ENCODE measurements at regions not wholly inside any gene's neighbourhood (a gene's known extent, or its start where the extent isn't known, plus 50 kb on each side); places are given as distances from the start of the nearest gene placed in this dataset.
A peak's percentile ranks its signal among the peaks of the same experiment; 100 is the strongest.

DNA sequence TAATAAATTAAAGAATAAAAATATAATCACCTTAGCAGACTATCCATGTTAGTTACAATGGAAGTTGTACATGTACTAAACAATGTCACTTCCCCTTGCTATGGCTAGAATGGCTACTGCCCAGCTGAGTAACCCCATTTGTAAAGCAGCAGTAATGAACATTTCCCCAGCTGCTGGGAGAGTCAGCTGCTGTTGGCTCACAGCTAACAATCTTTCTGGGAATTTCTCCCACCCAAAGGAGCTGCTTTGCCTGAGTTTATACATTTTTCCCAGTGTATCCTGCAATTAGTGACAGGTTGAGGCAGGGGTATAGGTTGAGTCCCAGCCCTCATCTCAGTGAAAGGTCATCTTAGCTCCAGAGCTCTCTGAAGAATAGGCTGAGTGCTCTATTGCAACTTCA lies 665.6 kb upstream of the KLHL29 start:
- Histone ChIP-seq H3K9me2 (replicated peaks; ENCODE audit: insufficient read depth, low read length) (no peaks in the 10 kb centered on the region), H4K20me1 (ENCODE audit: insufficient read depth, low read depth, low read length) (no peaks in the 10 kb centered on the region), H2AFZ (ENCODE audit: low read length) (no peak overlapping the region), H3K27ac (ENCODE audit: low read length) (no peak overlapping the region), H3K9me3 (ENCODE audit: low read length) (peaks cover 6% of the 10 kb centered on the region; the same call in 1 of the 2 replicates), H3K4me1 (ENCODE audit: low read length) (peaks cover 13% of the 10 kb centered on the region), H3K27me3 (ENCODE audit: low read length) (no peaks in the 10 kb centered on the region), H3K4me3 (ENCODE audit: low read length) (no peak overlapping the region), H3K79me2 (ENCODE audit: low read length) (no peaks in the 10 kb centered on the region), H3K4me2 (ENCODE audit: low read depth, low read length, poor library complexity, severe bottlenecking) (no peak overlapping the region), H3K9ac (ENCODE audit: low read length) (no peak overlapping the region), H3K36me3 (ENCODE audit: insufficient read depth, low read length) (no peaks in the 10 kb centered on the region)
- DNase-seq, result no peak

DNA sequence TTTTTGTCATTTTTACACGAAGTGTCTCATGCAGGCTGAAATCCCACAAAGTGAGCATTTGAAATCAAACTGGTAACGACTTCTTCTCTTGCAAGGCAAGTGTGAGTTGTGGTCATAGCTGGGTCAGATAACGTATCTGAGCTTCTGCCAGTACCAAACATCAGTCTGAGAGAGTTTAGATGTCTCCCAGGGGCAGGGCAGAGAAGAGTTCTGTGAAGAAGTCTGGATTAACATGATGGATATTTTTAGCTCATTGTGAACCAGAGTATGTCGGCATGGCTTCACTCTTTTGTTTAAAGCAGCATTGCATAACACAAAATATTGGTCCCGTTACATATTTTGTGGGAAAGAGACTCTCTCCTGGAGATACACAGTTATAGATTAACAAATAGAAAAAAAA lies 655.5 kb upstream of the KLHL29 start:
- Histone ChIP-seq H3K79me2 (ENCODE audit: low read length) (no peaks in the 10 kb centered on the region), H2AFZ (ENCODE audit: low read length) (peak overlapping the region; percentile 79), H3K36me3 (ENCODE audit: insufficient read depth, low read length) (no peaks in the 10 kb centered on the region), H3K27ac (ENCODE audit: low read length) (no peak overlapping the region), H3K9me3 (ENCODE audit: low read length) (0 out of 2 replicates have a peak, but pooled peaks cover 3% of the 10 kb centered on the region), H3K9ac (ENCODE audit: low read length) (no peak overlapping the region), H4K20me1 (ENCODE audit: insufficient read depth, low read depth, low read length) (no peaks in the 10 kb centered on the region), H3K4me2 (ENCODE audit: low read depth, low read length, poor library complexity, severe bottlenecking) (peak overlapping the region; percentile 50), H3K27me3 (ENCODE audit: low read length) (no peaks in the 10 kb centered on the region), H3K9me2 (replicated peaks; ENCODE audit: insufficient read depth, low read length) (no peaks in the 10 kb centered on the region), H3K4me3 (ENCODE audit: low read length) (peak overlapping the region; percentile 30; the same call in 1 of the 2 replicates), H3K4me1 (ENCODE audit: low read length) (peaks cover 10% of the 10 kb centered on the region)
- peak; percentile 65 for DNase-seq

DNA sequence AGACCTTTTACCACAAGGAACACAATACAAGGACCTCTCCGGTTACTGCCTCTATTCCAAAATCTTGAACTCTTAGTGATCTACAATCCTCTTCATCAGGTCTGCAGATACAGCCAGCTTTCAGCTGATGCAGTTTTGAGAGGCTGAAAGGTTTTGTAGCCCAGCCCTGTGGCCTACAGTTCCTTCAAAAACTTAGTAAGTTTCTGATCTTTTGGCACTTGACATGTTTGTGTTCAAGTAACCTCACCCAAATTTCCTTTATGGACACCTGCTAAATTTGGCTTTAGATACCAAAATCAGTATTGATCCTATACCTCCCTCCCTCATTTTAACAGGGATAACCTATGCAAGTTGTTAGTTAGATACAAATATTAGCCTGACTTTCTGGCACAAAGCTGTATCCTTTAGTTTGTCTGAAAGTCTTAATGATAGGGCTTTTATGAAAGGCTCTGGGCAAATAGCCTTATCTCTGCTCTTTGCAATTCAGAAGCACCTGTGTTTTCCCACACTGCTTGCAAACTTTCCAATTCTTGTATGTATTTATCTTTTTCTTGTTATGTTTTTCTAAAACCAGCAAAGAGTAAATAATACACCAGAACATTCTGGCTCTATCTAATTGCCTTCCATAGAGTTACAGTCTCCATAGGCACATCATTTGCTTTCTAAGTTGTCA lies 650.5 kb upstream of the KLHL29 start:
- no peaks in the 10 kb centered on the region for H3K9me3 ChIP-seq (ENCODE audit: low read length)
- H3K27ac ChIP-seq (ENCODE audit: low read length), result no peak overlapping the region
- H3K79me2 ChIP-seq (ENCODE audit: low read length), result no peaks in the 10 kb centered on the region
- no peak overlapping the region for H3K4me3 ChIP-seq (ENCODE audit: low read length)
- DNase-seq, result no peak
- no peaks in the 10 kb centered on the region for H3K27me3 ChIP-seq (ENCODE audit: low read length)
- no peak overlapping the region for H3K4me2 ChIP-seq (ENCODE audit: low read depth, low read length, poor library complexity, severe bottlenecking)
- no peak overlapping the region for H3K9ac ChIP-seq (ENCODE audit: low read length)
- H3K4me1 ChIP-seq (ENCODE audit: low read length), result peaks cover 11% of the 10 kb centered on the region
- H3K9me2 ChIP-seq (replicated peaks; ENCODE audit: insufficient read depth, low read length), result no peaks in the 10 kb centered on the region
- H4K20me1 ChIP-seq (ENCODE audit: insufficient read depth, low read depth, low read length), result no peaks in the 10 kb centered on the region
- no peak overlapping the region for H2AFZ ChIP-seq (ENCODE audit: low read length)
- no peaks in the 10 kb centered on the region for H3K36me3 ChIP-seq (ENCODE audit: insufficient read depth, low read length)

DNA sequence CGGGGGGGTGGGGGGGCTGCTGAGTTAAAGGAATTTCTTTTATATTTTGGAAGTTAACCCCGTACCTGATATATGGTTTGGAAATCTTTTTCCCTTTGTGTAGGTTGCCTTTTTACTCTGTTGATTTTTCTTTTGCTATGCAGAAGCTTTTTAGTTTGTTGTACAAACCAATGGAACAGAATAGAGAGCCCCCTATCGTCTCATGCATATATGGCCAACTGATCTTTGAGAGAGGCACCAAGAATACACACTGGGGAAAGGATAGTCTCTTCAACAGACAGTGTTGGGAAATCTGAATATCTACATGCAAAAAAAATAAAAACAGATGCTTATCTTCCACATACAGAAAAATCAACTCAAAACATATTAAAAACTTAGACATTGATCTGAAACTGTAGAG lies 647.8 kb upstream of the KLHL29 start:
- no peak overlapping the region for H3K4me3 ChIP-seq (ENCODE audit: low read length)
- H3K27ac ChIP-seq (ENCODE audit: low read length), result no peak overlapping the region
- no peak overlapping the region for H3K4me2 ChIP-seq (ENCODE audit: low read depth, low read length, poor library complexity, severe bottlenecking)
- peaks cover 5% of the 10 kb centered on the region; the same call in 1 of the 2 replicates for H3K4me1 ChIP-seq (ENCODE audit: low read length)
- no peak overlapping the region for H3K9ac ChIP-seq (ENCODE audit: low read length)
- no peaks in the 10 kb centered on the region for H3K36me3 ChIP-seq (ENCODE audit: insufficient read depth, low read length)
- no peaks in the 10 kb centered on the region for H3K9me3 ChIP-seq (ENCODE audit: low read length)
- no peaks in the 10 kb centered on the region for H3K79me2 ChIP-seq (ENCODE audit: low read length)
- H3K9me2 ChIP-seq (replicated peaks; ENCODE audit: insufficient read depth, low read length), result no peaks in the 10 kb centered on the region
- no peaks in the 10 kb centered on the region for H4K20me1 ChIP-seq (ENCODE audit: insufficient read depth, low read depth, low read length)
- H3K27me3 ChIP-seq (ENCODE audit: low read length), result no peaks in the 10 kb centered on the region
- peak; percentile 77 for DNase-seq
- H2AFZ ChIP-seq (ENCODE audit: low read length), result no peak overlapping the region

DNA sequence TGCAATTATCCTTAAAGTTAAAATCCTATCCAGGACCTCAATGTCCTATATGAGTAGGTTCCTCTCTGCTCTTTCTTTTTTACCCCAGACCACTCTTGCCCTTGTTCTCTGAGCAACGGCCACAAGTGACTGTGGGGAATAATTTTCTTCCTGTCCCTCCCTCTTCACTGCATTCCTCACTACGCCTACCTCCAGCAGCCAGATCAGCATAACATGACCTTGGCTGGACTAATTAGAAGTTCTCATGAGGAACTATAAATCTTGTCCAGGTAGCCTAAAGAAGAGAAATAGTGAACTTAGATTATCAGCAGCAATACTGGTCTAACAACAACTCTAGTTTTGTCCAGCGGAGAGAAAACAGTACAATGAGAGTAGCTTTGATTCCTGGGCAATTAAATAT lies 643.8 kb upstream of the KLHL29 start:
- H3K4me3 ChIP-seq (ENCODE audit: low read length), result no peak overlapping the region
- H3K9me2 ChIP-seq (replicated peaks; ENCODE audit: insufficient read depth, low read length), result no peaks in the 10 kb centered on the region
- H3K36me3 ChIP-seq (ENCODE audit: insufficient read depth, low read length), result no peaks in the 10 kb centered on the region
- H4K20me1 ChIP-seq (ENCODE audit: insufficient read depth, low read depth, low read length), result no peaks in the 10 kb centered on the region
- no peak for DNase-seq
- H3K27ac ChIP-seq (ENCODE audit: low read length), result no peak overlapping the region
- no peaks in the 10 kb centered on the region for H3K79me2 ChIP-seq (ENCODE audit: low read length)
- H3K9ac ChIP-seq (ENCODE audit: low read length), result no peak overlapping the region
- H2AFZ ChIP-seq (ENCODE audit: low read length), result no peak overlapping the region
- no peaks in the 10 kb centered on the region for H3K9me3 ChIP-seq (ENCODE audit: low read length)
- no peak overlapping the region for H3K4me2 ChIP-seq (ENCODE audit: low read depth, low read length, poor library complexity, severe bottlenecking)
- H3K4me1 ChIP-seq (ENCODE audit: low read length), result peaks cover 5% of the 10 kb centered on the region; the same call in 1 of the 2 replicates
- H3K27me3 ChIP-seq (ENCODE audit: low read length), result no peaks in the 10 kb centered on the region

DNA sequence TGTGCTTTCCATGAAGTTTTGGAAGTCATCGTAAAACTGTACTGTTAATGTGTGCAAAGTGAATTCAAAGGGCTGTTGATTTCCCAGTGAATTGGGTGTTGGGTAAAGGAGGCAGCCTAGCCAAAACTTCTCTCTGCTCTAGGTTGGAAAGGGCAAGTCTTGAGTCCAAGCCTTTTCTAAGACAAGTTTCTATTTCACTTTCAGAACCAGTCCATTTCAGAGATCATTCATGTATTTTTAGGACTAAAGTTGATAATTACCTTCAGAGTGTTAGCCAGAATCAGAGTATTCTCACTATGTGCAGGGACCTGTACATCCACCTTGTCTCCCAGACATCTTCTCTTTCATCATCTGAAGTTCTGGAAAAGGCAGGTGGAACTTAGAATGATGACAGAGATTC lies 636.1 kb upstream of the KLHL29 start:
- no peak overlapping the region for H3K9ac ChIP-seq (ENCODE audit: low read length)
- no peaks in the 10 kb centered on the region for H3K27me3 ChIP-seq (ENCODE audit: low read length)
- no peaks in the 10 kb centered on the region for H3K4me1 ChIP-seq (ENCODE audit: low read length)
- no peak overlapping the region for H3K27ac ChIP-seq (ENCODE audit: low read length)
- H3K9me3 ChIP-seq (ENCODE audit: low read length), result no peaks in the 10 kb centered on the region
- no peaks in the 10 kb centered on the region for H3K9me2 ChIP-seq (replicated peaks; ENCODE audit: insufficient read depth, low read length)
- H2AFZ ChIP-seq (ENCODE audit: low read length), result 0 out of 2 replicates have a peak overlapping the region, but pooled peaks have one; percentile 47
- no peaks in the 10 kb centered on the region for H3K36me3 ChIP-seq (ENCODE audit: insufficient read depth, low read length)
- H4K20me1 ChIP-seq (ENCODE audit: insufficient read depth, low read depth, low read length), result no peaks in the 10 kb centered on the region
- H3K4me2 ChIP-seq (ENCODE audit: low read depth, low read length, poor library complexity, severe bottlenecking), result no peak overlapping the region
- no peaks in the 10 kb centered on the region for H3K79me2 ChIP-seq (ENCODE audit: low read length)
- DNase-seq, result no peak
- H3K4me3 ChIP-seq (ENCODE audit: low read length), result no peak overlapping the region

DNA sequence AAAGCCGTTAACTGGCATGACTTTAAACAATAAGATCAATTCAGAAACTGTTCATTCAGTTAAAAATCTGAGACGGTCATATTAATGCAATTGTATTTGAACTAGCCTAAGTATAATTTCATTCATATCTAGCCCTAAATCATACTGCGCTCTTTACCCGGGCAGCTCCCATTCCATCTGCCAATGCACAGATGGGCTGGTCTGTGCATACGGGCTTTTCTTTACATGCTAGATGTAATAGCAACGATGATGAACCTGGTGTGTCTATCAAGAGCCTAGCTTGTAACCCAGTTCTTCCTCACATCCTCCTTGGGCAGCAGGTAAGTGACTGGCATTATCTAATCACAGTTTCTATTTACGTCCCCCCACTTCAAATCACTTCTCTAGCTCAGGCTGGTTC lies 631.5 kb upstream of the KLHL29 start:
- Histone ChIP-seq H3K79me2 (ENCODE audit: low read length) (no peaks in the 10 kb centered on the region), H3K9ac (ENCODE audit: low read length) (no peak overlapping the region), H3K27ac (ENCODE audit: low read length) (no peak overlapping the region), H3K9me3 (ENCODE audit: low read length) (no peaks in the 10 kb centered on the region), H3K27me3 (ENCODE audit: low read length) (no peaks in the 10 kb centered on the region), H4K20me1 (ENCODE audit: insufficient read depth, low read depth, low read length) (no peaks in the 10 kb centered on the region), H3K4me3 (ENCODE audit: low read length) (no peak overlapping the region), H3K4me1 (ENCODE audit: low read length) (no peaks in the 10 kb centered on the region), H3K4me2 (ENCODE audit: low read depth, low read length, poor library complexity, severe bottlenecking) (no peak overlapping the region), H2AFZ (ENCODE audit: low read length) (no peak overlapping the region), H3K36me3 (ENCODE audit: insufficient read depth, low read length) (no peaks in the 10 kb centered on the region), H3K9me2 (replicated peaks; ENCODE audit: insufficient read depth, low read length) (no peaks in the 10 kb centered on the region)
- no peak for DNase-seq

DNA sequence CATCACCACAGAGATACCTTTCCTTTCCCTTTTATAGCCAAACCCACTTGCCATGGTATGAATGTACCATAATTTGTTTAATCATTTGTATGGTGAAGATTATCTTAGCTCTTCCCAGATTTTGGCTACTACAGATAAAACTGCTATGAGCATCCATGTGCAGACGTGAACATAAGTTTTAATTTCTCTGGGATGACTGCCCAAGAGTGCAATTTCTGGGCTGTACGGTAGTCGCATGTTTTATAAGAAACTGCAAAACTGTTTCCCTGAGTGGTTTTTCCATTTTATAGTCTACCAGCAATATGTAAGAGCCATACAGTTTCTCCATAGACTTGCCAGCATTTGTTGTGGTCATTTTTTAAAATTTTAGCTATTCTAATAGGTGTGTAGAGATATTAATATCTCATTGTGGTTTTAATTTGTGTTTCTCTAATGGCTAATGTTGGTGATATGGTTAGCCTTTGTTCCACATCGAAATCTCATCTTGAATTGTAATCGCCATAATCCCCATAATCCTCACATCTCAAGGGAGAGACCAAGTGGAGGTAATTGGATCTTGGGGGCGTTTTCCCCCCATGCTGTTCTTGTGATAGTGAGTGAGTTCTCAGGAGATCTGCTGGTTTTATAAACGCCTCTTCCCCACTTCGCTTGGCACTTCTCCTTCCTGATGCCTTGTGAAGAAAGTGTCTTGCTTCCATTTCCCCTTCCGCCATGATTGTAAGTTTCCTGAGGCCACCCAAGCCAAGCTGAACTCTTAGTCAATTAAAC lies 628.5 kb upstream of the KLHL29 start:
- DNase-seq, result no peak
- no peak overlapping the region for H3K9ac ChIP-seq (ENCODE audit: low read length)

More for the DNA sequence above, 628.5 kb upstream of the KLHL29 start:
- H3K4me3 ChIP-seq (ENCODE audit: low read length), result no peak overlapping the region
- H3K36me3 ChIP-seq (ENCODE audit: insufficient read depth, low read length), result no peaks in the 10 kb centered on the region
- H3K79me2 ChIP-seq (ENCODE audit: low read length), result no peaks in the 10 kb centered on the region
- no peaks in the 10 kb centered on the region for H4K20me1 ChIP-seq (ENCODE audit: insufficient read depth, low read depth, low read length)
- no peaks in the 10 kb centered on the region for H3K4me1 ChIP-seq (ENCODE audit: low read length)
- H3K27me3 ChIP-seq (ENCODE audit: low read length), result no peaks in the 10 kb centered on the region
- no peaks in the 10 kb centered on the region for H3K9me2 ChIP-seq (replicated peaks; ENCODE audit: insufficient read depth, low read length)
- H3K27ac ChIP-seq (ENCODE audit: low read length), result no peak overlapping the region
- no peak overlapping the region for H2AFZ ChIP-seq (ENCODE audit: low read length)
- no peaks in the 10 kb centered on the region for H3K9me3 ChIP-seq (ENCODE audit: low read length)
- H3K4me2 ChIP-seq (ENCODE audit: low read depth, low read length, poor library complexity, severe bottlenecking), result no peak overlapping the region

Data from Karpas-422 (cell line).